ENCODE measurements at regions not wholly inside any gene's neighbourhood (a gene's known extent, or its start where the extent isn't known, plus 50 kb on each side); places are given as distances from the start of the nearest gene placed in this dataset.
A peak's percentile ranks its signal among the peaks of the same experiment; 100 is the strongest.

GRCh38 chr15:31228980-31229826 lies 97.4 kb upstream of the KLF13 start:
- no peak for DNase-seq (ENCODE audit: low read depth)
- TF ChIP-seq CTCF (conservative IDR thresholded peaks at IDR 0.05; ENCODE audit: control insufficient read depth, insufficient read depth, low read depth, low read length), result no peak
- H3K4me3 ChIP-seq (ENCODE audit: control insufficient read depth, low read depth, low read length), result no peak overlapping the region

GRCh38 chr15:31230630-31231485 lies 95.8 kb upstream of the KLF13 start:
- no peak for TF ChIP-seq CTCF (conservative IDR thresholded peaks at IDR 0.05; ENCODE audit: control insufficient read depth, insufficient read depth, low read depth, low read length)
- DNase-seq (ENCODE audit: low read depth), result no peak
- H3K4me3 ChIP-seq (ENCODE audit: control insufficient read depth, low read depth, low read length), result no peak overlapping the region

- no peak for DNase-seq (ENCODE audit: low read depth)
- TF ChIP-seq CTCF (conservative IDR thresholded peaks at IDR 0.05; ENCODE audit: control insufficient read depth, insufficient read depth, low read depth, low read length), result no peak
- H3K4me3 ChIP-seq (ENCODE audit: control insufficient read depth, low read depth, low read length), result no peak overlapping the region
Observed at GRCh38 chr15:31234815-31235214, 91.8 kb upstream of the KLF13 start.

- H3K4me3 ChIP-seq (ENCODE audit: control insufficient read depth, low read depth, low read length), result no peak overlapping the region
- DNase-seq (ENCODE audit: low read depth), result peak; percentile 52
- no peak for TF ChIP-seq CTCF (conservative IDR thresholded peaks at IDR 0.05; ENCODE audit: control insufficient read depth, insufficient read depth, low read depth, low read length)
Observed at GRCh38 chr15:31235311-31236183, 91.1 kb upstream of the KLF13 start.

GRCh38 chr15:31236184-31237042 lies 90.2 kb upstream of the KLF13 start:
- DNase-seq (ENCODE audit: low read depth), result peak; percentile 98
- H3K4me3 ChIP-seq (ENCODE audit: control insufficient read depth, low read depth, low read length), result peak overlapping the region; percentile 15
- TF ChIP-seq CTCF (conservative IDR thresholded peaks at IDR 0.05; ENCODE audit: control insufficient read depth, insufficient read depth, low read depth, low read length), result no peak

All from fibroblast of mammary gland (primary cell).